ENCODE measurements at regions not wholly inside any gene's neighbourhood (a gene's known extent, or its start where the extent isn't known, plus 50 kb on each side); places are given as distances from the start of the nearest gene placed in this dataset.

GRCh38 chr15:79582650-79583049 is 150.5 kb downstream of the MINAR1 start:
- H3K4me3 ChIP-seq (replicated peaks; ENCODE audit: low read depth, low read length), result no peak overlapping the region
- TF ChIP-seq CTCF (IDR thresholded peaks at IDR 0.05; ENCODE audit: low read depth, low read length, missing control alignments), result no peak
- no peak for DNase-seq (ENCODE audit: extremely low read depth, low read depth)

GRCh38 chr15:79592126-79592525 is 160.0 kb downstream of the MINAR1 start:
- DNase-seq (ENCODE audit: extremely low read depth, low read depth), result no peak
- TF ChIP-seq CTCF (IDR thresholded peaks at IDR 0.05; ENCODE audit: low read depth, low read length, missing control alignments), result no peak
- H3K4me3 ChIP-seq (replicated peaks; ENCODE audit: low read depth, low read length), result no peak overlapping the region

- DNase-seq (ENCODE audit: extremely low read depth, low read depth), result no peak
- TF ChIP-seq CTCF (IDR thresholded peaks at IDR 0.05; ENCODE audit: low read depth, low read length, missing control alignments), result peak; percentile 13
- no peak overlapping the region for H3K4me3 ChIP-seq (replicated peaks; ENCODE audit: low read depth, low read length)
These were observed 161.2 kb downstream of the MINAR1 start for GRCh38 chr15:79593119-79593869.

GRCh38 chr15:79595306-79595705 is 163.2 kb downstream of the MINAR1 start:
- H3K4me3 ChIP-seq (replicated peaks; ENCODE audit: low read depth, low read length), result no peak overlapping the region
- no peak for DNase-seq (ENCODE audit: extremely low read depth, low read depth)
- no peak for TF ChIP-seq CTCF (IDR thresholded peaks at IDR 0.05; ENCODE audit: low read depth, low read length, missing control alignments)

GRCh38 chr15:79595995-79596622 is 164.0 kb downstream of the MINAR1 start:
- H3K4me3 ChIP-seq (replicated peaks; ENCODE audit: low read depth, low read length), result no peak overlapping the region
- TF ChIP-seq CTCF (IDR thresholded peaks at IDR 0.05; ENCODE audit: low read depth, low read length, missing control alignments), result peak; percentile 99
- DNase-seq (ENCODE audit: extremely low read depth, low read depth), result peak; percentile 72

- no peak for TF ChIP-seq CTCF (IDR thresholded peaks at IDR 0.05; ENCODE audit: low read depth, low read length, missing control alignments)
- H3K4me3 ChIP-seq (replicated peaks; ENCODE audit: low read depth, low read length), result no peak overlapping the region
- DNase-seq (ENCODE audit: extremely low read depth, low read depth), result no peak
These were observed 166.5 kb downstream of the MINAR1 start for GRCh38 chr15:79598639-79599038.
